ENCODE measurements at regions not wholly inside any gene's neighbourhood (a gene's known extent, or its start where the extent isn't known, plus 50 kb on each side); places are given as distances from the start of the nearest gene placed in this dataset.
"Not testable (repeated sequence)": the region's sequence is repeated elsewhere in the genome, so short reads cannot be mapped to it uniquely, and the experiment has no call there.

DNA sequence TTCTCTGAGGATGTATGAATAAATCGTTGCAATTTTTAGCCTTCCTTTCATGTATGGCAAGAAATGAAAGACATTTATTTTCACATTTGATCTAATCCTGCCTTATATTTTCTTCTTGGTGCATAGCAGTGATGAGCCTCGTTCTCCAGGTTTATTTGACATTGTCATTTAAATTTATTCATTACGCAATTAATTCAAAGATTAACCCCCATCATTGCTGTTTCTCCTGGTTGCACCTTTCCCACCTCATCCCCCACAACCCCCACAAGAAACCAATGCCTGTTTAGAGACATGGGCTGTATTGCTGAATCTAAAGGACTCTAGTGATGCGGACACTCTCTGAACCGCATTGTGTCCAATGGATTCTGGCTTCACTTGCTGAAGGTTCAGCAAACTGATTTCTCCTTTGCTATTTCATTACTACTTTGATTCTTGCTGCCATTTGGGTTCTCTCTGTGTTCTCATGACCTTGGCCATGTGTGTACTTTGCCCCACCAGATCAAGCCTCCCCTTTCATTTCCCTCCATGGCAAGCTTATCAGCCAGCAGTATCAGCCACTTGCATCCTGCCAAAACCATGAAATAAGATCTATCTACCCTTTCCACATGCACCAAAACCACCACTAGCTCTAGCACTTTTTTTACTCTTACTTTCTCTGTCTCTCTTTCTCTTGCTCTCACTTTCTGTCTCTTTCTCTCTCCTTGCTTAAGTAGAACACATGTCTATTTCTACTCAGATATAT, 382.7 kb downstream of the GBE1 start:
- DNase-seq (no peak), ATAC-seq (ENCODE audit: poor library complexity) (no peak)
- intact Hi-C loops (cut with DNase I): no loop called here

DNA sequence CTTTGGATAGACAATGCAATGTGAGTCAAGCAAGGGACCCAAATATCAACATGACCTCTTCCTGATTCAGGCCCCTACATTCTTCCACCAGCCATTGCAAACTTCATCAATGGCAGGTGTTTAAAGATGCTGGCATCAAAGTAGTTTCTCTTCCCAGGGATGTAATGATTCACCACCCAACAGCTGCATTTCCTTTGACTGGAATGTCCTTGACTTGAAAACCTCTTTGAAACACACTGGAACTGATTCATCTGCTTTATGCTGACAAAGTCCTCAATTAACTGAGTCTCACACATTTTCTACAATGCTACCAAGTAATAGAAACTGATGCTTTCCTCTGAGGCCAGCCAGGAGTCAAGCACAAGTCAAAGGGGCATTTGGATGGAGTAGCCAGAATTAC, 385.5 kb downstream of the GBE1 start:
- intact Hi-C loops (cut with DNase I): no loop called here

DNA sequence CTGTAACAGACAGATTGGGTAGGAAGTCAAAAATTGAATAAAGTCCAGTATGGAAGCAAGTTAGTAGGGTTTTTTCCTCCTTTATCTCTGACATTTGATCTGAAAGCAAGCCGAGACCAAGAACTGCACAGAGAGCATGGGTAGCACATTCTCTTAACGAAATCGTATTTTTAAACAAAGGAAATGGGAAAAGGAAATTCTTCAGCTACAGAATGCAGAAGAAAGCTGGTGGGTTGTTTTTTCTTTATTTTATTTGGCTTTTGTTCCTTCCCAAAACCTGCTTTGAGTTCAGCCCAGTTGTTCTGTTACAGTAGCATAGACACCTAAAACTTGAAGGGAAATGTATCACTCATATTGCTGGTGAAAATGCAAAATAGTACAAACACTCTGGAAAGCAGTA, 397.0 kb downstream of the GBE1 start:
- ATAC-seq (ENCODE audit: poor library complexity): no peak
- no peak for DNase-seq
- intact Hi-C loops (cut with DNase I): no loop called here

More for the DNA sequence above, 385.5 kb downstream of the GBE1 start:
- no peak for ATAC-seq (ENCODE audit: poor library complexity)
- DNase-seq: no peak

DNA sequence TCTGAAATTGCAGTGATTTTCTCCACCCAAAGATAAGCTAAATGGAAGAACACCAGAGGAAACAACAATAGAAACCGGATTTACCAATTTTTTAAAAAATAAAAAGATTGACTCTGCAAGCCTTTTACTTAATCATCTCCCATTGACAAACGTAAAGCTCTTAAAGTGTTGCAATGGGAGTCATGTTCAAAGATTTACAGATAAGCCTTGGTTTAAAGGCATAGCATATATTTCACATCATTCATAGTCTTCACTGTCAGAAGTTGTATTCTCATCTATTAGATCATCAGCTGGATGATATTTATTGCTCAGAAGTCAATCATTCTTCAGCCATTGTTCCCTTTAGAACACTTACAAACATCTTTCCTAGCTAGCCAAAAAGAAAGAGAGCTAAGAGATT, 397.6 kb downstream of the GBE1 start:
- DNase-seq: no peak
- intact Hi-C loops (cut with DNase I): no loop called here
- ATAC-seq (ENCODE audit: poor library complexity): no peak

DNA sequence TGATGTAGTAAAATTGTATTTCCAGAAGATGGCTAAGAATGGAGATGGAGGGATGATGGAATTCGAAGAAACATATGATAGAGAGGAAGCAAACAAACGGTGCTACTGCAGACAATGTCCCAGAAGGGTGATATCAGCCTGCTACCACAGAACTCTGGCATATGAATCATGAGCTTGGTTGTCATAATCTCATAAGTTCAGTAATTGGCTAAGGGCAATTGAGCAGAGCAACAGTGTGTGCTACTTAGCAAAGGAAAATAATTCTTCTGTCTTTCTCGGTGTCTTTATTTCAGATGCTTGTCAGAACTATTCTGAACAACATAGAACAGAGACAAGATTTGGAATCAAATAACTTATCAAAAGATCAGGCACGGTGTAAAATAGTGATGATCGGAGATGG, 407.3 kb downstream of the GBE1 start:
- intact Hi-C loops (cut with DNase I): no loop called here
- ATAC-seq (ENCODE audit: poor library complexity): no peak
- no peak for DNase-seq

DNA sequence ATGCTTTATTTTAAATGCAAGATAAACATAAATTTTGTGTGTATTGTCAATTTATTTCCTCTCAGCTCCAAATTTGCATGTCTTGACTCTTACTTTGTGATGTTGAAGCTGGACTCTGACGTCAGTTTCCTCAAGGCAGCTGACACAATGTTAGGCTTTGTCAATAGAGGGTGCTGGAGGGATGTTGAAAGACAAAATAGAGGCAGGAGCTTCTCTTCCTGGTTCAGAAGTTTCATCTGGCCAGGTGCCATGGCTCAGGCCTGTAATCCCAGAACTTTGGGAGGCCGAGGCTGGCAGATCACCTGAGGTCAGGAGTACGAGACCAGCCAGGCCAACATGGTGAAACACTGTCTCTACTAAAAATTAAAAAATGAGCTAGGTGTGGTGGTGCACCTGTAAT, 408.6 kb downstream of the GBE1 start:
- ATAC-seq (ENCODE audit: poor library complexity) (no peak), DNase-seq (no peak)
- intact Hi-C loops (cut with DNase I): no loop called here

DNA sequence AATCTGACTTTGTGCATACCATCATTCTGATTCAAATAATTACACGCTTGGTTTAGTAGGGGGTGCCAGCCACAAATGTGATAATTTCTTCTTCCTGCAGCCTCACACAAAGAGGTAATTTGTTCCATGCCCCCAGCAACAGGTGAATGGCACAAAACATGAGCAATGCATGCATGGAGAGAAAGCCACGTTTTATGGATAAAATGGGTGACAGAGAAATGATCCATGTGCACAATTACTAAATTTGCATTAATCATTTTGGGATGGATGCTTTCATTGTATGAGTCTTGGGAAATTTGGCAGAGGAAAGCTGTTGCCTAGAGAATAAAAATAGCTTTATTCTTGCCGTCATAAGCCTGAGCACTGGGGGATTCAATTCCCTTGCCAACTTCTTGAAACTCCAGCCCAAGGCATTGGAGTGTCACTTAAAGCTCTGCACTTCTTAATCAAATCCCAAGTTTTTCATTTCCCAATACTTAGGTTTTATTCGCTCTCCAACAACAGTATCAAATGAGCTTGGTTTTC, 411.6 kb downstream of the GBE1 start:
- intact Hi-C loops (cut with DNase I): no loop called here
- ATAC-seq (ENCODE audit: poor library complexity): no peak
- DNase-seq: no peak

DNA sequence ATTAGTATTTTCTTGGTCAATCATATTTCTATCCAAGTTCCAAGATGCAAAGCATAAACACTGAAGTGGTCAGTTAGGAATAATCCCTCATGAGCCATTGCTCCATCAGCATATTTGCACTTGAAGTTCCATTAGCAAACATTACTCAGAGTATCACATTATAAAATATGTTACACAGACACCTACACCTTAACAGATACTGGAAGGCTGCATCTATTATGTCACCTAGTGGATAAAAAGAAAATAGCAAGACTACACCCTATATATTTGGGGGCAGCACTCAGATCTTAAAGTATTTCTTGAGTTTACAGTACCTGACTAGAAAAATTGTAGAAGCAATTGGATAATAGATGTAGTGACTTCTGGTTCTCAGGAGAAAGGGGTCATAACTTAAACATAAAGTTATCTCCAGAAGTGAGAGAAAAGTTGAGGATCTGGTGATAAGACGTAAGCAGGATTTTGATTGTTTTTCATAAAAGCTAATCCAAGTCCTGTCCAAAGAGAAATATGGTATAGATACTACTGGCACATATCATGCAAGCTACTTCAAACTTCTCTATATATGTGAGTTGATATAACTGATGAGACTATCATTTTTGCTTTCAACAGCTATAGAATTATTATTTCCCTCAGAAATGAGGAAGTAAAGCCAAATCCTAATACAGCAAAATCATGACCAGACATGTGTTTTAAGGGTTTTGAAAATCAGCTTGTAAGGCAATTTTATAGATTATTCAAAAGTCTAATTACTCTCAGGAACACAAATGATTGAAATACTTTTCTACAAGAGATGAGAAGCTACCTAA, 422.2 kb downstream of the GBE1 start:
- no peak for DNase-seq
- intact Hi-C loops (cut with DNase I): no loop called here
- no peak for ATAC-seq (ENCODE audit: poor library complexity)

DNA sequence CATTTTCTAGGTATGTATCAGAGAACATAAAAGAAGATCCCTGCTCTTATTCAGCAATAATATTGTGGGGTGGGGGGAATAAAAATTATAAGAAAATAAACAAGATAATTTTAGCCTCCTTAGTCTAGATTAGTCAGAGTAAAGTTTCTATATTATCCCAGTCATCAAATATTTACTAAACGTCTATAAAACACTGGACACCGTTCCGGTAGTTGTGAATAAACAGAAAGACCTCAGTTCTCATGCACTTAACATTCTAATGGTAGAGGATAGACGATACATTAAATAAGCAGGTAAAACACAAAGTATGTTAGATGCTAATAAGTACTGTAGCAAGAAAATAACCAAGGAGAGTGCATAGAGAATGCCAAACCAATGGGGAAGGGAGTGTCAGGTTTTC, 425.0 kb downstream of the GBE1 start:
- ATAC-seq (ENCODE audit: poor library complexity) (no peak), DNase-seq (no peak)
- intact Hi-C loops (cut with DNase I): no loop called here

DNA sequence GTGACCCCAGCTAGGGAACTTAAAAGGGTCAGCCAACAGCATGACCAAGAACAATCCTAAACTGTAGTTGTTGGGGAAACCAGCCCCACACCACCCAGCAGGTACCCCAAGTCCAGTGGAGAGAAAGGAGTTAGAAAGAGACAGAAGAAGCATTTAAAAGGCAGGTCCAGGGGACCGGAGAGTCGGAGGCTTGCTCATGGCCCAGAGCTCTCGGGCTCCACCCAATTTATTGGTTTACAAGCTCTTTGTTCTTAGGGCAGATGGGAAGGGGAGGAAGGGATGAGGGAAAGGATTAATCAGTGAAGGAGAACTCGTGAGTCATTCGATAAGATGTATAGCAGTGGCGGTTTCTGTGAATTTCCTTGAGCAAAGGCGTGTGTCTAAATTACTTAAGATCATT, 431.6 kb downstream of the GBE1 start:
- intact Hi-C loops (cut with DNase I); DNase-seq; ATAC-seq (ENCODE audit: poor library complexity): not testable (repeated sequence)

DNA sequence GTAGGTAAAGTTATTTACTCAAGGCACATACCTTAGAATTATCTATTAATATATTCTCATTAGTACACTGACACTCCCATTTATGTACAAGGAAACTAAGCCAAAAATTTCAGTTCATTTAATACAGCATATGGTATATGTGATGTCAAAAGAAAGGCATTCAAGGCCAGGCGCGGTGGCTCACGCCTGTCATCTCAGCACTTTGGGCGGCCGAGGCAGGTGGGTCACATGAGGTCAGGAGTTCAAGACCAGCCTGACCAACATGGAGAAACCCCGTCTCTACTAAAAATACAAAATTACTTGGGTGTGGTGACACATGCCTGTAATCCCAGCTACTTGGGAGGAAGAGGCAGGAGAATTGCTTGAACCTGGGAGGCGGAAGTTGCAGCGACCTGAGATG, 435.2 kb downstream of the GBE1 start:
- no peak for DNase-seq
- intact Hi-C loops (cut with DNase I): no loop called here

DNA sequence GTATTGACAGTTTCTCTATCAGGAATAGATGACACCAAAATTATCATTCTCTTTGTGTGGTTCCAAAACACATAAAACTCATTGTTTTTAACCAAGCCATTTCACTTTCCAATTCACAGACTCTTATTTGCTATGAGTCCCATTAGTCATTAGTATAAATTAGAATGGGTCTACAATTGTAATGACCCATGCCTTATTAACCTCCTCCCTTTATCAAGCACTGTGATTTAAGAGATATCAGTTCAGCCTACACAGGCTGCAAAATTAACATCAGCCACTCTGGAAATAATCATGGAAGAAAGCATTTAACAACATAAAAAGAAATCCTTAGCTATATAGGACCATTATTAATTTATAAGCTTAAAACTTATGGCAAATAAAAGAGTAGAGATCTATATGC, 440.6 kb downstream of the GBE1 start:
- intact Hi-C loops (cut with DNase I): no loop called here
- ATAC-seq (ENCODE audit: poor library complexity): no peak
- DNase-seq: no peak

More for the DNA sequence above, 435.2 kb downstream of the GBE1 start:
- ATAC-seq (ENCODE audit: poor library complexity): no peak

DNA sequence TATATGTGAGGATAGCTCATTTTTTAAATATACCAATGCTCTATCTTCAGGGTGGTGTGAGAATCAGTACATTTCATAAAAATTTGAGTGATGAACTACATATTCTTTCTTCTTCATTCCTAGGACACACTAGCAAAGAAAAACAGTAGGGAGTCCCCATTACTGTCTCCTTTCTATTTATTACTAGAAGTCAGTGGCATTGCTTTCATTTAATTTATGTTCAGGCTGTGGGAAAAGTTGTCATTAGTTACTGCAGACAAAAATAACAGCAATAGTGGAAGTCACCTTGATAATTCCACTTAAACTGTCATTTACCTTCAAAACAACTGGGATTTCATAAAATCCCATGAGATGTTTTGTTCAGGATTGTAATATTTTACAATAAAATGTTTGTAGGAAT, 446.4 kb downstream of the GBE1 start:
- DNase-seq: no peak
- intact Hi-C loops (cut with DNase I): no loop called here
- ATAC-seq (ENCODE audit: poor library complexity): no peak

DNA sequence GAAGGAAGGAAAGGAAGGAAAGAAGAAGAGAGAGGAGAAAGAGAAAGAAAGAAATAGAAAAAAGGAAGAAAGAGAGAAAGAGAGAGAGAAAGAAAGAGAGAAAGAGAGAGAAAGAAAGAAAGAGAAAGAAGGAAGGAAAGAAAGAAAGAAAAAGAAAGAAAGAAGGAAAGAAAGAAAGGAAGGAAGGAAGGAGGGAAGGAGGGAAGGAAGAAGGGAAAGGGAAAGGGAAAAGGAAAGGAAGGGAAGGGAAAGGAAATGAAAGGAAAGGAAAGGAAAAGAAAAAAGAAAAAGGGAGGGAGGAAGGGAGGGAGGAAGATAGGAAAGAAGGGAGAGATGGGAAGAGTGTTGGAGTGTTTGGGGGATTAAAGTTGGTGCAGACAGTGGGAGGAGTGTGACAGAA, 450.1 kb downstream of the GBE1 start:
- ATAC-seq (ENCODE audit: poor library complexity): no peak
- intact Hi-C loops (cut with DNase I): no loop called here
- DNase-seq: no peak

DNA sequence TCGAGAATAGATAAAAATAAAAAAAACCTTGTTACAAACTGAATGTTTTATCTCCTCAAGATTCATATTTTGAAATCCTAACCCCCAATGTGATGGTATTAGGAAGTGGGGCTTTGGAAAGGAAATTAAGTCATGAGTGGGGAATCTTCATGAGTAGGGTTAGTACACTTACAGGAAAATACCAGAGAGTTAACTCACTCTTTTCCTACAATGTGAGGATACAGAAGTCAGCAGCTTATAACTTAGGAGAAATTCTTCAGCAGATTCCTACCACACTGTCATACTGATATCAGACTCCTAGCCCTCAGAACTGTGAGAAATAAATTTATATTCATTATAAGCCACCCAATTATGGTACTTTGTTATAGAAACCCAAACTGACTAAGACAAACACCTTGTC, 453.1 kb downstream of the GBE1 start:
- ATAC-seq (ENCODE audit: poor library complexity): no peak
- no peak for DNase-seq
- intact Hi-C loops (cut with DNase I): no loop called here

DNA sequence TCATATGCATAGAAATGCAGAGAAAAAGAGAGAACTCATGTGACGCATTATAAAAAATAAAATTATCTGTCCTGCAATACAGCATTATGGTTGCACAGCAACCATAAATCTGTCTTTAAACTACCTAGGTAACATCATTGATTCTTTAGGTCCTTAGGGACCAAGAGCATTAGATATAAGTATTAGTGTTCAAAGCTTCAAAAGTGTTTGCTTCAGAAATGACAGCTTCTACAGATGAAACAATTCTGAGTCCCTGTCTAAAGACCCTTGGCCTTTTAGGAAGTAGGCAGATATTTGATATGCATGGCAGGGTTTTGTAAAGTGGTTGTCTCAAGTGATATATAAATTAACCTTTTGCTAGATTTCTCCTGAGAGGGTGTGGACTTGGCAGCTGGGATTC, 454.2 kb downstream of the GBE1 start:
- no peak for DNase-seq
- intact Hi-C loops (cut with DNase I): no loop called here
- ATAC-seq (ENCODE audit: poor library complexity): no peak

DNA sequence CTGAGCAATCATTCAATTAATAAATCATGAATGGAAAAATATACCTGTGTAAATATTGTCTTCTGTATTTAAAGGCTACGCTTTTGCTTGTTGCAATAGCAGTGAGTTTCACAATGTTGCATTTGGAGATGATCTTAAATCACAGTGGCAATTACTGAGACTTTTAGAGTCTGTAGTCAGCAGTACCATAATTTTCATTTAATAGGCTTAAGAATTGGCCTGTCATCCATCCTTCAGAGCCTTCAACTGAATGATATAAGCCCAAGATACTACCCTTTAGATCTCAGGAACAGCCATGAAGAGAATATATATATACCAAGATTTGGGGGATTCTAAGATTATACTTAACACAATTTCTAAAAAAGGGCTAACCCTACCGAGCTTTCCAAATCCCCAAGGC, 458.1 kb downstream of the GBE1 start:
- DNase-seq: no peak
- ATAC-seq (ENCODE audit: poor library complexity): no peak
- intact Hi-C loops (cut with DNase I): no loop called here

DNA sequence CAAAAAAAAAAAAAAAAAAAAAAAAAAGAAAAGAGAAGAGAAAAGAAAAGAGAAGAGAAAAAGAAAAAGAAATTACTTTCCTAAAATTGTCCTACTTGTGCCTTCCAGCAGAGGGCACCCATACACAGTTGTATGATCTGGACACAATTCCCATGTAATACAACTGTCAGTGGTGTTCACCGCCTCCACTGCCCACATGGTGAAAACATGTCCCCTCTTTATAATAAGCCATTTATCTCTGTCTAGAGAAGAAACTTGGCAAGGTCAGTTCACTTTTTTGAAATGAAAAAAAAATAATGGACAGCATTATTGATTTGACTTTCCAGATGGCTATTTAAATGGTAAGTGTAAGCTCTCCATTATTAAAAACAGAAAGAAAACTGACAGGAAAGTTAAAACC, 459.4 kb downstream of the GBE1 start:
- ATAC-seq (ENCODE audit: poor library complexity): peak; percentile 59
- no peak for DNase-seq
- intact Hi-C loops (cut with DNase I): no loop called here

DNA sequence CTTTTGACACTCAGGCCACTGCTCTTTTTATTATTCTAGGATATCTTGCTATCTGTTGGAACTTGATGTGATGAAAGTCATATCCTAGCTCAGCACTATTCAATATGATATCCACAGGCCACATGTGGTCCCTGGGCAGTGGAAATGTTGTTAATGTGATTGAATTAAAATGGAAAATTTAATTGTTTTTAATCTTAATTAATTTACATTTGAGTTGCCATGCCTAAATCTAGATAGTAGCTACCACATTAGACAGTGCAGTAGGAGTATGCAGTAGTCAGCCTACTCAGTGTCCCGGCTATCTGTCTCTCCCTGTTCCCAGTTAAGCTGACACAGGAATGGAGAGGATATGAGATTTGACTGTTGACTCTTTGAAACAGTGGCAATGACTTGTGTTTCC, 460.2 kb downstream of the GBE1 start:
- ATAC-seq (ENCODE audit: poor library complexity): no peak
- intact Hi-C loops (cut with DNase I): no loop called here

DNA sequence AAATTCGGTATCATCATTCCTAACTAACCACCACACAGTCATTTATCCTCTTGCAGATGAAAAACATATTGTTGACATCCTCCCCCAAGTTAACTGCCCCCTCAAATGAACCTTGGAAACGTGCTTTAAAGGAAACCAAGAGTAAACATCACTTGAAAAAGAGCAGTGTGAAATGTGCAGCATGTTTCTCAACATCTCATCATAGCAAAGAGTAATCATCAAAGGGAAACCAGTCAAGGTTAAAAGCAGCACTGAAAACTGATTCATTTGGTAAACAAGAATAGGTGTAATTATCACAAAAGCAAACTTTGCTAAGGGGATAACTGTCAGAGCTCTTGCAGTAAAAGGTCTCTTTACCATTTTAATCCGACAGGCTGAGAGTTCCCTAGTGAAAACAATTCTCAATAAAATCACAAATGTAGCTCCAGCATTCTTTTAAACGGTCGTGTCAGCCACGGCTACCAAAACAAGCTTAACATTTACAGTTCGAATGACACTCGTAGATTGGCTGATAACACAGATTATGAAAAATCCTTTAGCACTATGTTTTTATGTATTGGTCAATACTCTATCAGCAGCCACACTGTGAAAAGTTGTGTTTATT, 461.0 kb downstream of the GBE1 start:
- intact Hi-C loops (cut with DNase I): no loop called here
- ATAC-seq (ENCODE audit: poor library complexity) (no peak), DNase-seq (no peak)

More for the DNA sequence above, 460.2 kb downstream of the GBE1 start:
- no peak for DNase-seq

Data from Right ventricle myocardium superior (tissue), 1 donor.